Duodenal mucosa (tissue), 2 donors: ENCODE measurements at regions not wholly inside any gene's neighbourhood (a gene's known extent, or its start where the extent isn't known, plus 50 kb on each side); places are given as distances from the start of the nearest gene placed in this dataset.

Source experiments
- H3K27ac ChIP-seq: one replicate; pipeline ENCODE4 v1.7.0; 2013; ENCODE audit warnings: low read depth, low read length
- H3K27me3 ChIP-seq, 2 donors: one replicate each; pipeline ENCODE4 v1.7.0; 2013; ENCODE audit warnings: low read length in 2 of 2, control low read depth in 1 of 2; ENCODE audit not compliant: insufficient read depth in 2 of 2, control insufficient read depth in 1 of 2
- H3K36me3 ChIP-seq, 2 donors: one replicate each; pipeline ENCODE4 v1.7.0; 2013; ENCODE audit warnings: low read length in 2 of 2, control low read depth in 1 of 2; ENCODE audit not compliant: insufficient read depth in 2 of 2, control insufficient read depth in 1 of 2
- H3K4me1 ChIP-seq, 2 donors: one replicate each; pipeline ENCODE4 v1.7.0; 2013; ENCODE audit warnings: low read length in 2 of 2, control low read depth in 1 of 2; ENCODE audit not compliant: insufficient read depth in 2 of 2, control insufficient read depth in 1 of 2
- H3K4me3 ChIP-seq, 2 donors: one replicate each; pipeline ENCODE4 v1.7.0; 2013; ENCODE audit warnings: low read length in 2 of 2, low read depth in 1 of 2
- H3K9ac ChIP-seq, 2 donors: one replicate each; pipeline ENCODE4 v1.7.0; 2013; ENCODE audit warnings: low read length in 2 of 2, low read depth in 1 of 2
- H3K9me3 ChIP-seq, 2 donors: one replicate each; pipeline ENCODE4 v1.7.0; 2013; ENCODE audit warnings: low read length in 2 of 2, control low read depth in 1 of 2; ENCODE audit not compliant: control insufficient read depth in 1 of 2

GRCh38 chr15:85847031-85847430 is 52.3 kb upstream of the KLHL25 start:
- Histone ChIP-seq H3K36me3 (no peaks in the 10 kb centered on the region), H3K4me3 (no peak overlapping the region), H3K9ac (no peak overlapping the region), H3K4me1 (no peaks in the 10 kb centered on the region), H3K27ac (no peak overlapping the region), H3K9me3 (no peaks in the 10 kb centered on the region), H3K27me3 (no peaks in the 10 kb centered on the region)

GRCh38 chr15:85849946-85850345 is 55.2 kb upstream of the KLHL25 start:
- H3K9me3 ChIP-seq = no peaks in the 10 kb centered on the region
- no peak overlapping the region for H3K9ac ChIP-seq
- no peak overlapping the region for H3K27ac ChIP-seq
- H3K36me3 ChIP-seq = no peaks in the 10 kb centered on the region
- H3K27me3 ChIP-seq = no peaks in the 10 kb centered on the region
- no peak overlapping the region for H3K4me3 ChIP-seq
- no peaks in the 10 kb centered on the region for H3K4me1 ChIP-seq

- Histone ChIP-seq H3K27ac (no peak overlapping the region), H3K9ac (no peak overlapping the region), H3K9me3 (no peaks in the 10 kb centered on the region), H3K36me3 (no peaks in the 10 kb centered on the region), H3K27me3 (peaks cover 0 to 4% of the 10 kb centered on the region in 2 donors), H3K4me1 (no peaks in the 10 kb centered on the region), H3K4me3 (no peak overlapping the region)
Measured at GRCh38 chr15:85852969-85853368, 58.2 kb upstream of the KLHL25 start.

- Histone ChIP-seq H3K27ac (no peak overlapping the region), H3K27me3 (peaks cover 4 to 7% of the 10 kb centered on the region in 2 donors), H3K9me3 (no peaks in the 10 kb centered on the region), H3K4me1 (peaks cover 3 to 7% of the 10 kb centered on the region in 2 donors), H3K36me3 (no peaks in the 10 kb centered on the region), H3K9ac (no peak overlapping the region), H3K4me3 (no peak overlapping the region)
Measured at GRCh38 chr15:85854345-85855097, 59.8 kb upstream of the KLHL25 start.

- no peak overlapping the region for H3K27ac ChIP-seq
- H3K4me1 ChIP-seq = peaks cover 3 to 7% of the 10 kb centered on the region in 2 donors
- H3K36me3 ChIP-seq = no peaks in the 10 kb centered on the region
- no peaks in the 10 kb centered on the region for H3K9me3 ChIP-seq
- H3K4me3 ChIP-seq = no peak overlapping the region
- peaks cover 4 to 7% of the 10 kb centered on the region in 2 donors for H3K27me3 ChIP-seq
- no peak overlapping the region for H3K9ac ChIP-seq
Measured at GRCh38 chr15:85858586-85859375, 64.1 kb upstream of the KLHL25 start.

GRCh38 chr15:85859671-85860070 is 64.9 kb upstream of the KLHL25 start:
- no peaks in the 10 kb centered on the region for H3K9me3 ChIP-seq
- no peaks in the 10 kb centered on the region for H3K36me3 ChIP-seq
- H3K27ac ChIP-seq = no peak overlapping the region
- H3K27me3 ChIP-seq = peaks cover 4 to 7% of the 10 kb centered on the region in 2 donors
- H3K4me1 ChIP-seq = peaks cover 3 to 7% of the 10 kb centered on the region in 2 donors
- H3K9ac ChIP-seq = no peak overlapping the region
- no peak overlapping the region for H3K4me3 ChIP-seq

- no peaks in the 10 kb centered on the region for H3K36me3 ChIP-seq
- no peaks in the 10 kb centered on the region for H3K9me3 ChIP-seq
- no peak overlapping the region for H3K9ac ChIP-seq
- H3K4me1 ChIP-seq = peaks cover 3 to 7% of the 10 kb centered on the region in 2 donors
- peaks cover 4 to 7% of the 10 kb centered on the region in 2 donors for H3K27me3 ChIP-seq
- H3K27ac ChIP-seq = no peak overlapping the region
- no peak overlapping the region for H3K4me3 ChIP-seq
Measured at GRCh38 chr15:85860394-85861161, 65.9 kb upstream of the KLHL25 start.

GRCh38 chr15:85865070-85865684 is 70.5 kb upstream of the KLHL25 start:
- no peaks in the 10 kb centered on the region for H3K36me3 ChIP-seq
- no peak overlapping the region for H3K4me3 ChIP-seq
- no peaks in the 10 kb centered on the region for H3K9me3 ChIP-seq
- H3K4me1 ChIP-seq = peaks cover 0 to 4% of the 10 kb centered on the region in 2 donors
- no peak overlapping the region for H3K27ac ChIP-seq
- no peaks in the 10 kb centered on the region for H3K27me3 ChIP-seq
- H3K9ac ChIP-seq = no peak overlapping the region

DNA sequence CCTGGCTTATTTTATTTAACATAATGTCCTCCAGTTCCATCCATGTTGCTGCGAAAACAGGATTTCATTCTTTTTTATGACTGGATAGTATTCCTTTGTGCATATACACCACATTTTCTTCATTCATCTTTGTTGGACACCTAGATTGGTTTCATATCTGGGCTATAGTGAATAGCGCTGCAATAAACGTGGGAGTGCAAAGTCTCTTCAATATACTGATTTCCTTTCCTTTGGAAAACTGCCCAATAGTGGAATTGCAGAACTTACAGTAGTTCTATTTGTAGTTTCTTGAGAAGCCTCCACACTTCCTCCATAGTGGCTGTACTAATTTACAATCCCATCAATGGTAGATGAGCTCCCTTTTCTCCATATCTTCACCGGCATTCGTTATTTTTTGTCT is 72.5 kb upstream of the KLHL25 start:
- H3K4me3 ChIP-seq = no peak overlapping the region
- H3K4me1 ChIP-seq = peaks cover 0 to 4% of the 10 kb centered on the region in 2 donors
- H3K9ac ChIP-seq = no peak overlapping the region
- no peaks in the 10 kb centered on the region for H3K27me3 ChIP-seq
- H3K9me3 ChIP-seq = no peaks in the 10 kb centered on the region
- H3K27ac ChIP-seq = no peak overlapping the region
- no peaks in the 10 kb centered on the region for H3K36me3 ChIP-seq
